HEK293T (cell line): ENCODE measurements at regions not wholly inside any gene's neighbourhood (a gene's known extent, or its start where the extent isn't known, plus 50 kb on each side); places are given as distances from the start of the nearest gene placed in this dataset.

Experiments
- FOXA1 ChIP-seq: fragments of 450-650 bp; IDR thresholded peaks from 2 replicates; pipeline ENCODE4 v1.6.1; 2016; ENCODE audit warnings: mild to moderate bottlenecking
- FOXK2 ChIP-seq: fragments of 450-650 bp; IDR thresholded peaks from 2 replicates; pipeline ENCODE4 v1.6.1; 2016; ENCODE audit warnings: mild to moderate bottlenecking
- FOXM1 ChIP-seq: fragments of 450-650 bp; IDR thresholded peaks from 2 replicates; pipeline ENCODE4 v1.6.1; 2017; ENCODE audit warnings: mild to moderate bottlenecking, borderline replicate concordance
- SP1 ChIP-seq: fragments of 450-650 bp; IDR thresholded peaks from 2 replicates; pipeline ENCODE4 v1.6.1; 2017

DNA sequence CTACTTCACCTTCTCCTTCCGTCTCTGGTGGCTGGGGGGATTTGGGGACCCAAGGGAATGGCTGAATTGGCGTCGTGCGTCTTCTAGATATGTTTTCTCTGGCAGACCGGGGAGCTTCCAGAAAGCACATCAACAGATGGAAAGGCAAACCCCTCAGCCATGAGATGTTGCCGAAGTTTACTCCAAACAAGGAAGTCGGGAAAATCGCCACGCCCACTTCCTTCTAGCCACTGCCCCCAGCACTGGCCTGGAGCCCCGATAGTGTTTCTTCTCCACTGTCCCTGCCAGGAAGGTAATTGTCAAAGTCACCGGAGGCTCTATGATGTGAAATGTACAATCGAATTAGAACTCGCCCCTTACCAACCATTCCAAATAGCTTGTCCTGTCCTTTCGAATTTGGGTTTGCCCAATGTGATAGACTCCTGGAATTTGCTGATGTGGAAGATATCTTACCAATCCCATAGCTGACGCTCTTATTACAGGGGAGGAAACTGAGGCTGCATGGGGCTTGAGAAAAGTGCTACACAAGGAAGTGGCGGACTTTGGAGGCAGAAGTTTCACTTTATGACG, 191.0 kb downstream of the LSM5 start:
- TF ChIP-seq FOXA1 (no peak), SP1 (no peak), FOXK2 (no peak), FOXM1 (no peak)
